GM12801 (cell line): ENCODE measurements at regions not wholly inside any gene's neighbourhood (a gene's known extent, or its start where the extent isn't known, plus 50 kb on each side); places are given as distances from the start of the nearest gene placed in this dataset.

ENCODE experiments used
- TF ChIP-seq, protein P1 (sequence below): IDR thresholded peaks from one replicate; pipeline ENCODE4 v1.5.1; 2011; ENCODE audit warnings: control low read depth; ENCODE audit not compliant: insufficient read length; ENCODE audit errors: extremely low read depth

DNA sequence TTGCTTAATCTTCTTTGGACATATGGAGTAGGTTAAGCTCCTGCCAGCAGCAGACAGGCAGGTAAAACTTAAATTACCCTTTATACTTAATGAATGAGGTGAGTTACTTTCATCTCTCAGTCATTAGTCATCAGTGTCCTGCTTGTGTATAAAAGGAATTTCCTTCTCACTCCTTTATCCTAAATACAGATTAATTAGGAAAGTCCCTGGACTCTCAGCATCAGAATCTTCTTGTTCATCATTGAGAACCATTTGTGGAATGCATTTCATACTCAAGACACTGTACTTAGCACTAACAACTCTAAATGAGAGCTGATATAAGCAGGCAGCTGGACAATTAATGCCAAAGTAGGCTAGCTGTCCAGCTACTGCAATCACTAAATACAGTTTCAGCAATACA lies 630.4 kb downstream of the METTL15 start:
- TF ChIP-seq, protein P1, sequence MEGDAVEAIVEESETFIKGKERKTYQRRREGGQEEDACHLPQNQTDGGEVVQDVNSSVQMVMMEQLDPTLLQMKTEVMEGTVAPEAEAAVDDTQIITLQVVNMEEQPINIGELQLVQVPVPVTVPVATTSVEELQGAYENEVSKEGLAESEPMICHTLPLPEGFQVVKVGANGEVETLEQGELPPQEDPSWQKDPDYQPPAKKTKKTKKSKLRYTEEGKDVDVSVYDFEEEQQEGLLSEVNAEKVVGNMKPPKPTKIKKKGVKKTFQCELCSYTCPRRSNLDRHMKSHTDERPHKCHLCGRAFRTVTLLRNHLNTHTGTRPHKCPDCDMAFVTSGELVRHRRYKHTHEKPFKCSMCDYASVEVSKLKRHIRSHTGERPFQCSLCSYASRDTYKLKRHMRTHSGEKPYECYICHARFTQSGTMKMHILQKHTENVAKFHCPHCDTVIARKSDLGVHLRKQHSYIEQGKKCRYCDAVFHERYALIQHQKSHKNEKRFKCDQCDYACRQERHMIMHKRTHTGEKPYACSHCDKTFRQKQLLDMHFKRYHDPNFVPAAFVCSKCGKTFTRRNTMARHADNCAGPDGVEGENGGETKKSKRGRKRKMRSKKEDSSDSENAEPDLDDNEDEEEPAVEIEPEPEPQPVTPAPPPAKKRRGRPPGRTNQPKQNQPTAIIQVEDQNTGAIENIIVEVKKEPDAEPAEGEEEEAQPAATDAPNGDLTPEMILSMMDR: no peak

DNA sequence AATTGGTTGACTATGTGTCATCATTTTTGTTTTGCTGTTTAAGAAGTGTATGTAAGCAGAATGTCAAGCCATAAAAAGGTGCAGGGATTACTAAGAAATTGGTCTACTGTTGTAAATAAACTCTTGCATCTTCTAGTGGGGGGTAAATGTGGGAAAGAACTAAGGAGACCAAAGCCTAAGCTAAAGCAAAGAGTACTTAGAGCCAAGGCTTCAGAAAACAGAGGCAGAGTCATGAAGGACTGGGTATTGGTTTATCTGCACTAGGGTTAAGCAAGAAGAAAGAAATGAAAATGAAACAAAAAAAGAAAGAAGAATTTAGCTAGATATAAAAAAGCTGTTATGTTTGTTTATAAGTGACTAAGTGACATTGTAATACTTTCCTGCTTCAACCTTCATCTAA lies 628.1 kb downstream of the METTL15 start:
- TF ChIP-seq, protein P1: no peak

DNA sequence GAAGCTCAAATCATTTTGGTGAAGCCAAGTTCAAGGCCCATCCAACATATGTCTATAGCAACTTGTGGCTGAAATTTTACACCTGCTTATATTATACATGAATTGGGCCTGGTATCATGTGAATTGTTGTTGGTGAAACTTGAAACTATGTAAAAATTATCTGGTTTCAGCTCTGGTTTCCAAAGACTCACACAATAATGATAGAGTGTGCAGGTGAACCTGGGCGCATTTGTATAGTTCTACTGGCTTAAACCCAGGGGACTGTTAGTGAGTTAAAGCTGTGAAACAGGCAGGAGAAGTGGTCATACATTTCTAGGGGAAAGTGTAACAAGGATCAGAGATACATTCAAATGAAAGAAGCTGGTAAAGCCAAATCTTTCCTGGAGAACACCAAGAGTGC lies 627.3 kb downstream of the METTL15 start:
- TF ChIP-seq, protein P1: no peak

DNA sequence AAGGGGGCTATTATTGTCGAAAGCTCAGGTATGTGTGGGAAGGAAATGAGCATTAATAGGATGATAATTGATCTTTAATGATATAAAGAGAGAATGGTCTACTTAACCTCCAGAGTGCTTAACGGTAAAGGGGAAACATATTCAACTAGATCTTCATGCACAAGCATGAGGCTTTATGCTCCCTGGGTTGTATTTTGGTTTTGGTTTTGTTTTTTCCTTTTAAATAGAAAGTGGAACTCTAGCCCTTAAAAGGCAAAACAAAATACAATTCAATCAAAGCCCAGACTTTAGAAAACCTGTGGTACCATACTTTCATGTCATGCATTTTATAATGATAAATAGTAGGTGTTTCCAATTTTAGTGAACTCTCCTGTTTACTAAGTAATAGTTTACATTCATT lies 622.7 kb downstream of the METTL15 start:
- TF ChIP-seq, protein P1: no peak

DNA sequence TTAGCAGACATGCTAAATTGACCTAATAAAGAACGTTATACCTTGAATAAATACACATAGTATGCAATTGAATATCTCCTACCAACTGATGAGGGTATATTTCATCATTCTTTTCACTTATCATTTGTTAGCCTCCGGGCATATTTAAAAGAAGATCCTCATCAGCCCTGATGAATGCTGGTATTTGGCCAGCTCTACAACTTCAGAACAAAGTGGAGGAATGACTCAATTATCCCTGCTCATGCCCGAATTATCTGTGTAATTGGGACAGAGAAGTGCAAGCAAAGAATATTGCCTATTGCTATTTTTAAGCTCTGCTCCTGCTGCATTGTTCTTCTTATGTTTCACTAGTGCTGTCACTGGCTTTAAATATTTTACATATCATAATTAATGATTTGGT lies 622.1 kb downstream of the METTL15 start:
- TF ChIP-seq, protein P1: no peak

GRCh38 chr11:28729339-28729738 lies 621.2 kb downstream of the METTL15 start:
- TF ChIP-seq, protein P1: no peak

- TF ChIP-seq, protein P1: no peak
These were observed 620.5 kb downstream of the METTL15 start for GRCh38 chr11:28728666-28729065.

GRCh38 chr11:28727254-28727653 lies 619.1 kb downstream of the METTL15 start:
- TF ChIP-seq, protein P1: no peak
